ENCODE measurements at regions not wholly inside any gene's neighbourhood (a gene's known extent, or its start where the extent isn't known, plus 50 kb on each side); places are given as distances from the start of the nearest gene placed in this dataset.

GRCh38 chr4:33090910-33091309 is 2370.7 kb downstream of the PCDH7 start:
- no peaks in the 10 kb centered on the region for H3K27me3 ChIP-seq (ENCODE audit: control insufficient read depth, insufficient read depth, low read length)
- TF ChIP-seq CTCF (IDR thresholded peaks at IDR 0.05; ENCODE audit: insufficient read depth, low read length, poor library complexity, severe bottlenecking): no peak
- no peak for DNase-seq (ENCODE audit: low read depth)
- H3K4me3 ChIP-seq (ENCODE audit: low read depth, low read length): no peak overlapping the region
- H3K36me3 ChIP-seq (ENCODE audit: control insufficient read depth, insufficient read depth, low read length): no peaks in the 10 kb centered on the region

GRCh38 chr4:33091961-33092360 is 2371.8 kb downstream of the PCDH7 start:
- H3K36me3 ChIP-seq (ENCODE audit: control insufficient read depth, insufficient read depth, low read length): no peaks in the 10 kb centered on the region
- DNase-seq (ENCODE audit: low read depth): no peak
- no peak overlapping the region for H3K4me3 ChIP-seq (ENCODE audit: low read depth, low read length)
- TF ChIP-seq CTCF (IDR thresholded peaks at IDR 0.05; ENCODE audit: insufficient read depth, low read length, poor library complexity, severe bottlenecking): no peak
- no peaks in the 10 kb centered on the region for H3K27me3 ChIP-seq (ENCODE audit: control insufficient read depth, insufficient read depth, low read length)

- no peak for TF ChIP-seq CTCF (IDR thresholded peaks at IDR 0.05; ENCODE audit: insufficient read depth, low read length, poor library complexity, severe bottlenecking)
- DNase-seq (ENCODE audit: low read depth): no peak
- no peaks in the 10 kb centered on the region for H3K27me3 ChIP-seq (ENCODE audit: control insufficient read depth, insufficient read depth, low read length)
Observed at GRCh38 chr4:33104273-33104672, 2384.1 kb downstream of the PCDH7 start.

GRCh38 chr4:33107814-33108213 is 2387.6 kb downstream of the PCDH7 start:
- Histone ChIP-seq H3K36me3 (ENCODE audit: control insufficient read depth, insufficient read depth, low read length) (no peaks in the 10 kb centered on the region), H3K27me3 (ENCODE audit: control insufficient read depth, insufficient read depth, low read length) (no peaks in the 10 kb centered on the region), H3K4me3 (ENCODE audit: low read depth, low read length) (no peak overlapping the region)
- TF ChIP-seq CTCF (IDR thresholded peaks at IDR 0.05; ENCODE audit: insufficient read depth, low read length, poor library complexity, severe bottlenecking): no peak
- DNase-seq (ENCODE audit: low read depth): no peak

More at GRCh38 chr4:33104273-33104672, 2384.1 kb downstream of the PCDH7 start:
- no peak overlapping the region for H3K4me3 ChIP-seq (ENCODE audit: low read depth, low read length)
- no peaks in the 10 kb centered on the region for H3K36me3 ChIP-seq (ENCODE audit: control insufficient read depth, insufficient read depth, low read length)

GRCh38 chr4:33111117-33111516 is 2390.9 kb downstream of the PCDH7 start:
- no peak overlapping the region for H3K4me3 ChIP-seq (ENCODE audit: low read depth, low read length)
- no peaks in the 10 kb centered on the region for H3K36me3 ChIP-seq (ENCODE audit: control insufficient read depth, insufficient read depth, low read length)
- no peak for TF ChIP-seq CTCF (IDR thresholded peaks at IDR 0.05; ENCODE audit: insufficient read depth, low read length, poor library complexity, severe bottlenecking)
- no peak for DNase-seq (ENCODE audit: low read depth)
- H3K27me3 ChIP-seq (ENCODE audit: control insufficient read depth, insufficient read depth, low read length): no peaks in the 10 kb centered on the region

- TF ChIP-seq CTCF (IDR thresholded peaks at IDR 0.05; ENCODE audit: insufficient read depth, low read length, poor library complexity, severe bottlenecking): no peak
- Histone ChIP-seq H3K27me3 (ENCODE audit: control insufficient read depth, insufficient read depth, low read length) (no peaks in the 10 kb centered on the region), H3K36me3 (ENCODE audit: control insufficient read depth, insufficient read depth, low read length) (no peaks in the 10 kb centered on the region), H3K4me3 (ENCODE audit: low read depth, low read length) (no peak overlapping the region)
- DNase-seq (ENCODE audit: low read depth): no peak
Observed at GRCh38 chr4:33116871-33117270, 2396.7 kb downstream of the PCDH7 start.

Measured in kidney epithelial cell (primary cell).